Neural cell (in vitro differentiated cells): ENCODE measurements at regions not wholly inside any gene's neighbourhood (a gene's known extent, or its start where the extent isn't known, plus 50 kb on each side); places are given as distances from the start of the nearest gene placed in this dataset.
A peak's percentile ranks its signal among the peaks of the same experiment; 100 is the strongest.

Experiments used
- H2AFZ ChIP-seq: fragments of 200-600, 300-800 bp; sonication (generic), shearing (Covaris generic); 2 replicates; pipeline ENCODE4 v1.6.0; 2014; ENCODE audit warnings: low read depth, mild to moderate bottlenecking, antibody characterized with exemption, low read length, moderate library complexity
- H3F3A ChIP-seq: fragments of 200-600 bp; shearing (Covaris generic); 2 replicates; pipeline ENCODE4 v1.6.1; 2016; ENCODE audit warnings: mild to moderate bottlenecking, moderate library complexity, mixed read lengths, antibody characterized with exemption, low read length; ENCODE audit not compliant: insufficient read depth, poor library complexity, severe bottlenecking
- H3K27ac ChIP-seq: fragments of 200-600, 300-800 bp; sonication (generic), shearing (Covaris generic); 2 replicates; pipeline ENCODE4 v1.5.1; 2014; ENCODE audit warnings: mild to moderate bottlenecking, low read length, moderate library complexity
- H3K27me3 ChIP-seq: fragments of 300-800, 200-600 bp; sonication (generic), shearing (Covaris generic); 2 replicates; pipeline ENCODE4 v1.6.0; 2014; ENCODE audit warnings: mild to moderate bottlenecking, low read depth, low read length, moderate library complexity; ENCODE audit not compliant: insufficient read depth
- H3K36me3 ChIP-seq: fragments of 300-800, 200-600 bp; sonication (generic), shearing (Covaris generic); 2 replicates; pipeline ENCODE4 v1.5.1; 2014; ENCODE audit warnings: mild to moderate bottlenecking, antibody characterized with exemption, low read length, moderate library complexity; ENCODE audit not compliant: insufficient read depth
- H3K4me2 ChIP-seq: fragments of 300-800, 200-600 bp; sonication (generic), shearing (Covaris generic); 2 replicates; pipeline ENCODE4 v1.6.0; 2014; ENCODE audit warnings: mild to moderate bottlenecking, low read length
- H3K4me3 ChIP-seq: fragments of 300-800, 200-600 bp; sonication (generic), shearing (Covaris generic); 2 replicates; pipeline ENCODE4 v1.5.1; 2014; ENCODE audit warnings: mild to moderate bottlenecking, low read length, moderate library complexity
- H3K79me2 ChIP-seq: fragments of 200-600 bp; shearing (Covaris generic); replicated peaks from 2 replicates; pipeline ENCODE4 v1.6.0; 2014; ENCODE audit warnings: mild to moderate bottlenecking, low read length, moderate library complexity; ENCODE audit not compliant: insufficient read depth
- H3K9ac ChIP-seq: fragments of 300-800, 200-600 bp; sonication (generic), shearing (Covaris generic); 2 replicates; pipeline ENCODE4 v1.6.1; 2016; ENCODE audit warnings: mild to moderate bottlenecking, low read length, mixed read lengths
- H3K9me2 ChIP-seq: fragments of 200-600 bp; shearing (Covaris generic); 2 replicates; pipeline ENCODE4 v1.6.1; 2016; ENCODE audit warnings: mild to moderate bottlenecking, low read length, mixed read lengths; ENCODE audit not compliant: insufficient read depth
- H3K9me3 ChIP-seq: fragments of 200-600, 300-800 bp; sonication (generic), shearing (Covaris generic); 2 replicates; pipeline ENCODE4 v1.6.1; 2016; ENCODE audit warnings: mild to moderate bottlenecking, mixed run types, low read length, moderate library complexity, mixed read lengths
- H4K20me1 ChIP-seq: fragments of 200-600 bp; shearing (Covaris generic); 2 replicates; pipeline ENCODE4 v1.6.1; 2016; ENCODE audit warnings: mild to moderate bottlenecking, mixed run types; ENCODE audit not compliant: insufficient read depth
- CTCF ChIP-seq: fragments of 450-650 bp; IDR thresholded peaks from 2 replicates; pipeline ENCODE4 v1.5.1; 2014; ENCODE audit warnings: antibody characterized with exemption, mild to moderate bottlenecking, moderate library complexity; ENCODE audit not compliant: poor library complexity, severe bottlenecking
- EP300 ChIP-seq: fragments of 450-650 bp; conservative IDR thresholded peaks from 2 replicates; pipeline ENCODE4 v1.6.1; 2014; ENCODE audit warnings: antibody characterized with exemption, mild to moderate bottlenecking, moderate library complexity; ENCODE audit not compliant: poor library complexity, severe bottlenecking
- EZH2 ChIP-seq: fragments of 200-600, 300-800 bp; shearing (Covaris generic), sonication (generic); IDR thresholded peaks from 2 replicates; pipeline ENCODE4 v1.6.1; 2014; ENCODE audit warnings: antibody characterized with exemption, low read length, borderline replicate concordance, mild to moderate bottlenecking; ENCODE audit not compliant: insufficient read depth, poor library complexity, severe bottlenecking
- MXI1 ChIP-seq: fragments of 450-650 bp; conservative IDR thresholded peaks from 2 replicates; pipeline ENCODE4 v1.6.1; 2014; ENCODE audit warnings: antibody characterized with exemption, mild to moderate bottlenecking; ENCODE audit not compliant: poor library complexity, severe bottlenecking
- POLR2AphosphoS5 ChIP-seq: IDR thresholded peaks from 2 replicates; pipeline ENCODE4 v1.6.1; 2012
- RAD21 ChIP-seq: fragments of 450-650 bp; conservative IDR thresholded peaks from 2 replicates; pipeline ENCODE4 v1.6.1; 2014; ENCODE audit warnings: antibody characterized with exemption, mild to moderate bottlenecking, moderate library complexity
- REST ChIP-seq: IDR thresholded peaks from 2 replicates; pipeline ENCODE4 v1.6.1; 2012; ENCODE audit warnings: borderline replicate concordance
- SMC3 ChIP-seq: fragments of 450-650 bp; conservative IDR thresholded peaks from 2 replicates; pipeline ENCODE4 v1.6.1; 2014; ENCODE audit warnings: antibody characterized with exemption, mild to moderate bottlenecking, moderate library complexity; ENCODE audit not compliant: poor library complexity
- TAF1 ChIP-seq: IDR thresholded peaks from 2 replicates; pipeline ENCODE4 v1.6.1; 2012; ENCODE audit warnings: low read depth

- Histone ChIP-seq H3K36me3 (no peaks in the 10 kb centered on the region), H3K4me2 (peak overlapping the region; percentile 12), H3K9me3 (no peaks in the 10 kb centered on the region), H3F3A (no peaks in the 10 kb centered on the region), H4K20me1 (no peaks in the 10 kb centered on the region), H3K79me2 (no peaks in the 10 kb centered on the region), H3K9ac (no peak overlapping the region), H3K4me3 (peak overlapping the region; percentile 26), H3K27ac (peak overlapping the region; percentile 53), H2AFZ (no peak overlapping the region), H3K9me2 (no peaks in the 10 kb centered on the region), H3K27me3 (no peaks in the 10 kb centered on the region)
- TF ChIP-seq POLR2AphosphoS5 (peak; percentile 52), SMC3 (no peak), EZH2 (no peak), EP300 (peak; percentile 92)
Measured at GRCh38 chr5:152905286-152905685, 500.2 kb upstream of the NMUR2 start.

- no peak for TF ChIP-seq POLR2AphosphoS5
- TF ChIP-seq TAF1: no peak
- no peak for TF ChIP-seq REST
- no peak for TF ChIP-seq CTCF
- TF ChIP-seq EZH2: no peak
- TF ChIP-seq MXI1: no peak
- no peak for TF ChIP-seq EP300
- TF ChIP-seq RAD21: no peak
- TF ChIP-seq SMC3: no peak
- H3K27me3 ChIP-seq: no peaks in the 10 kb centered on the region
- no peak overlapping the region for H3K4me3 ChIP-seq
- H3F3A ChIP-seq: no peaks in the 10 kb centered on the region
- H3K9me2 ChIP-seq: no peaks in the 10 kb centered on the region
- no peaks in the 10 kb centered on the region for H3K36me3 ChIP-seq
- H3K79me2 ChIP-seq: no peaks in the 10 kb centered on the region
- H3K4me2 ChIP-seq: no peak overlapping the region
- no peaks in the 10 kb centered on the region for H4K20me1 ChIP-seq
- H2AFZ ChIP-seq: no peak overlapping the region
- H3K9me3 ChIP-seq: no peaks in the 10 kb centered on the region
- no peak overlapping the region for H3K27ac ChIP-seq
- no peak overlapping the region for H3K9ac ChIP-seq
Measured at GRCh38 chr5:152907488-152908245, 502.6 kb upstream of the NMUR2 start.
